ENCODE measurements at regions not wholly inside any gene's neighbourhood (a gene's known extent, or its start where the extent isn't known, plus 50 kb on each side); places are given as distances from the start of the nearest gene placed in this dataset.

GRCh38 chr3:194029846-194030245, 106.1 kb upstream of the HES1 start:
- H2BK5ac ChIP-seq (ENCODE audit: insufficient read length, low read length) = no peak overlapping the region
- H3T11ph ChIP-seq (ENCODE audit: low read length) = no peak overlapping the region
- H3K9ac ChIP-seq (ENCODE audit: extremely low read depth, insufficient read length, low read length) = no peak overlapping the region
- H4K5ac ChIP-seq (ENCODE audit: insufficient read length, low read depth, low read length) = no peak overlapping the region
- H3K4me2 ChIP-seq (ENCODE audit: insufficient read depth, insufficient read length, low read length) = no peak overlapping the region
- no peak overlapping the region for H2BK12ac ChIP-seq (ENCODE audit: insufficient read length, low read depth, low read length)
- Mint-ChIP-seq H3K27ac (peak overlapping the region in 1 of 3 experiments; percentile 53; a peak in 1 of 7 replicates), H3K36me3 (ENCODE audit: insufficient read depth in 1 of 3, low read depth in 3 of 3) (no peaks in the 10 kb centered on the region; a peak in 1 of 7 replicates), H3K4me1 (peaks cover 29 to 33% of the 10 kb centered on the region in 2 experiments), H3K27me3 (ENCODE audit: low read depth) (peaks cover 35% of the 10 kb centered on the region), H3K9me3 (peaks cover 0 to 6% of the 10 kb centered on the region in 2 experiments; a peak in 1 of 5 replicates), H3K4me3 (no peak overlapping the region)
- peaks cover 3% of the 10 kb centered on the region; the same call in 1 of the 2 replicates for H3K4me1 ChIP-seq (ENCODE audit: insufficient read depth, low read length)
- H3K4ac ChIP-seq (ENCODE audit: low read depth, low read length) = no peak overlapping the region
- no peak overlapping the region for H2BK15ac ChIP-seq (ENCODE audit: low read depth, low read length)
- no peak overlapping the region for H3K56ac ChIP-seq (ENCODE audit: insufficient read length, low read depth, low read length)
- H3K27me3 ChIP-seq (ENCODE audit: insufficient read depth, low read length) = no peaks in the 10 kb centered on the region
- no peak overlapping the region for H3K23ac ChIP-seq (ENCODE audit: insufficient read length, low read depth, low read length)
- no peaks in the 10 kb centered on the region for H3K9me3 ChIP-seq (ENCODE audit: control insufficient read depth, low read depth, low read length)
- H4K8ac ChIP-seq (replicated peaks; ENCODE audit: insufficient read length, low read depth, low read length) = no peak overlapping the region
- no peak overlapping the region for H3K18ac ChIP-seq (ENCODE audit: insufficient read length, low read depth, low read length)
- H2AFZ ChIP-seq (ENCODE audit: low read length) = no peak overlapping the region
- no peaks in the 10 kb centered on the region for H3K79me1 ChIP-seq (ENCODE audit: insufficient read depth, low read depth, low read length, poor library complexity, severe bottlenecking)
- no peaks in the 10 kb centered on the region for H4K20me1 ChIP-seq (ENCODE audit: control insufficient read depth, insufficient read depth, insufficient read length)
- no peak overlapping the region for H2AK5ac ChIP-seq (ENCODE audit: insufficient read length, low read length)
- no peak overlapping the region for H3K27ac ChIP-seq (ENCODE audit: insufficient read length, low read depth, low read length)
- H3K14ac ChIP-seq (ENCODE audit: insufficient read depth, low read length) = no peak overlapping the region
- no peak overlapping the region for H2BK120ac ChIP-seq (ENCODE audit: low read depth, low read length, poor library complexity, severe bottlenecking)
- TF ChIP-seq CTCF (conservative IDR thresholded peaks at IDR 0.05) = no peak
- H4K91ac ChIP-seq (ENCODE audit: insufficient read length, low read depth, low read length) = no peak overlapping the region
- H3K23me2 ChIP-seq (ENCODE audit: insufficient read length, low read depth, low read length, poor library complexity, severe bottlenecking) = no peaks in the 10 kb centered on the region
- no peak overlapping the region for H2BK20ac ChIP-seq (ENCODE audit: low read depth, low read length, poor library complexity, severe bottlenecking)
- no peak for DNase-seq
- no peaks in the 10 kb centered on the region for H3K79me2 ChIP-seq (ENCODE audit: insufficient read depth, low read length)

Data from H9 (cell line).